HFFc6 (cell line): ENCODE measurements at regions not wholly inside any gene's neighbourhood (a gene's known extent, or its start where the extent isn't known, plus 50 kb on each side); places are given as distances from the start of the nearest gene placed in this dataset.

ENCODE experiments used
- DNase-seq: peaks from one replicate; pipeline ENCODE4 v3.0.0-alpha.2; 2018
- H3K27ac Mint-ChIP-seq: 2 replicates; pipeline ENCODE4 v1.8.0; 2020; ENCODE audit warnings: mild to moderate bottlenecking, mixed read lengths
- H3K27me3 Mint-ChIP-seq: 2 replicates; pipeline ENCODE4 v1.8.0; 2021; ENCODE audit warnings: mild to moderate bottlenecking, moderate library complexity, mixed read lengths; ENCODE audit not compliant: insufficient read depth
- H3K36me3 Mint-ChIP-seq: 2 replicates; pipeline ENCODE4 v1.8.0; 2021; ENCODE audit warnings: low read depth, mixed read lengths
- H3K4me1 Mint-ChIP-seq: 2 replicates; pipeline ENCODE4 v1.8.0; 2020; ENCODE audit warnings: low read depth, mixed read lengths
- H3K4me3 Mint-ChIP-seq: 2 replicates; pipeline ENCODE4 v1.8.0; 2020; ENCODE audit warnings: mild to moderate bottlenecking, moderate library complexity, mixed read lengths
- H3K9me3 Mint-ChIP-seq: 2 replicates; pipeline ENCODE4 v1.8.0; 2020; ENCODE audit warnings: mild to moderate bottlenecking, mixed read lengths
- CTCF ChIP-seq: fragments of 200-600 bp; sonication (generic); IDR thresholded peaks from 2 replicates; pipeline ENCODE4 v1.5.0; 2021; ENCODE audit warnings: antibody characterized with exemption, mild to moderate bottlenecking

- DNase-seq = no peak
- Mint-ChIP-seq H3K4me1 (no peaks in the 10 kb centered on the region), H3K9me3 (peaks cover 41% of the 10 kb centered on the region), H3K27me3 (no peaks in the 10 kb centered on the region), H3K36me3 (no peaks in the 10 kb centered on the region), H3K4me3 (no peak overlapping the region), H3K27ac (no peak overlapping the region)
- TF ChIP-seq CTCF = no peak
Measured at GRCh38 chr7:12074889-12075288, 136.2 kb upstream of the TMEM106B start.

- H3K36me3 Mint-ChIP-seq = no peaks in the 10 kb centered on the region
Measured at GRCh38 chr7:12080006-12080405, 131.1 kb upstream of the TMEM106B start.

GRCh38 chr7:12085516-12085915 lies 125.6 kb upstream of the TMEM106B start:
- Mint-ChIP-seq H3K36me3 (no peaks in the 10 kb centered on the region; the same call in 1 of the 2 replicates), H3K27me3 (no peaks in the 10 kb centered on the region; the same call in 1 of the 2 replicates), H3K9me3 (peaks cover 34% of the 10 kb centered on the region), H3K4me1 (no peaks in the 10 kb centered on the region), H3K27ac (no peak overlapping the region), H3K4me3 (no peak overlapping the region)
- no peak for DNase-seq
- TF ChIP-seq CTCF = no peak

More at GRCh38 chr7:12080006-12080405, 131.1 kb upstream of the TMEM106B start:
- Mint-ChIP-seq H3K4me1 (no peaks in the 10 kb centered on the region), H3K27ac (no peak overlapping the region), H3K4me3 (no peak overlapping the region), H3K27me3 (no peaks in the 10 kb centered on the region; the same call in 1 of the 2 replicates), H3K9me3 (peaks cover 28% of the 10 kb centered on the region)
- no peak for TF ChIP-seq CTCF
- DNase-seq = no peak

- no peaks in the 10 kb centered on the region for H3K27me3 Mint-ChIP-seq
- H3K36me3 Mint-ChIP-seq = no peaks in the 10 kb centered on the region; the same call in 1 of the 2 replicates
- no peak for DNase-seq
- H3K27ac Mint-ChIP-seq = no peak overlapping the region
- no peak overlapping the region for H3K4me3 Mint-ChIP-seq
- no peak for TF ChIP-seq CTCF
- H3K4me1 Mint-ChIP-seq = no peaks in the 10 kb centered on the region
- peaks cover 40% of the 10 kb centered on the region for H3K9me3 Mint-ChIP-seq
Measured at GRCh38 chr7:12089951-12090756, 120.9 kb upstream of the TMEM106B start.

- H3K9me3 Mint-ChIP-seq = peaks cover 39% of the 10 kb centered on the region
- H3K4me3 Mint-ChIP-seq = no peak overlapping the region
- TF ChIP-seq CTCF = no peak
- no peaks in the 10 kb centered on the region for H3K4me1 Mint-ChIP-seq
- no peaks in the 10 kb centered on the region for H3K27me3 Mint-ChIP-seq
- H3K36me3 Mint-ChIP-seq = no peaks in the 10 kb centered on the region; the same call in 1 of the 2 replicates
- DNase-seq = no peak
- H3K27ac Mint-ChIP-seq = no peak overlapping the region
Measured at GRCh38 chr7:12090757-12091221, 120.3 kb upstream of the TMEM106B start.
